CD14-positive monocyte (primary cell): ENCODE measurements at regions not wholly inside any gene's neighbourhood (a gene's known extent, or its start where the extent isn't known, plus 50 kb on each side); places are given as distances from the start of the nearest gene placed in this dataset.

Source experiments
- DNase-seq, 3 donors: peaks; one replicate each; pipeline ENCODE4 v3.0.0-alpha.2; 2011 to 2022
- H2AFZ ChIP-seq: 2 replicates; pipeline ENCODE4 v1.6.0; 2012; ENCODE audit warnings: mild to moderate bottlenecking, low read depth, low read length, inconsistent platforms; ENCODE audit not compliant: insufficient read depth, poor library complexity, severe bottlenecking
- H3K27ac ChIP-seq, 2 donors: 1 replicate in 1 of 2; 2 replicates in 1 of 2; pipeline ENCODE4 v1.5.1; 2012 to 2013; ENCODE audit warnings: low read length in 2 of 2, control low read depth in 1 of 2, inconsistent platforms in 1 of 2, low read depth in 1 of 2, mild to moderate bottlenecking in 1 of 2
- H3K27me3 ChIP-seq, 2 donors: one replicate each; pipeline versions ENCODE4 v1.6.0 to v1.6.1; 2011 to 2013; ENCODE audit warnings: low read length in 2 of 2; ENCODE audit not compliant: control insufficient read depth in 2 of 2, insufficient read depth in 2 of 2
- H3K36me3 ChIP-seq, 2 donors: replicated peaks in 1 of 2; 1 replicate in 1 of 2; 2 replicates in 1 of 2; pipeline versions ENCODE4 v1.5.1 to v1.6.1; 2012 to 2013; ENCODE audit warnings: low read length in 2 of 2, control low read depth in 1 of 2, inconsistent platforms in 1 of 2, mild to moderate bottlenecking in 1 of 2; ENCODE audit not compliant: insufficient read depth in 2 of 2, control insufficient read depth in 1 of 2
- H3K4me1 ChIP-seq, 2 donors: 1 replicate in 1 of 2; 2 replicates in 1 of 2; pipeline versions ENCODE4 v1.5.1 to v1.6.1; 2012 to 2013; ENCODE audit warnings: low read length in 2 of 2, control low read depth in 1 of 2, inconsistent platforms in 1 of 2, mild to moderate bottlenecking in 1 of 2, moderate library complexity in 1 of 2; ENCODE audit not compliant: insufficient read depth in 2 of 2, control insufficient read depth in 1 of 2
- H3K4me2 ChIP-seq: replicated peaks from 2 replicates; pipeline ENCODE3; 2012; ENCODE audit warnings: low read length, moderate library complexity, mild to moderate bottlenecking; ENCODE audit not compliant: poor library complexity, severe bottlenecking; ENCODE audit errors: extremely low read depth
- H3K4me3 ChIP-seq, 3 experiments: fragments of 200-600 bp in 1 of 3; sonication (generic) in 1 of 3; replicated peaks in 1 of 3; 1 replicate in 2 of 3; 2 replicates in 1 of 3; pipeline ENCODE4 v1.5.1; 2011 to 2013; ENCODE audit warnings: low read length in 3 of 3, mild to moderate bottlenecking in 3 of 3, control low read depth in 2 of 3, low read depth in 2 of 3, inconsistent platforms in 1 of 3, moderate library complexity in 1 of 3
- H3K79me2 ChIP-seq: 2 replicates; pipeline ENCODE4 v1.6.0; 2012; ENCODE audit warnings: mild to moderate bottlenecking, control low read depth, inconsistent platforms, low read length, moderate library complexity; ENCODE audit not compliant: insufficient read depth
- H3K9ac ChIP-seq: 2 replicates; pipeline ENCODE4 v1.6.0; 2017; ENCODE audit warnings: low read length, mild to moderate bottlenecking; ENCODE audit not compliant: insufficient read depth, poor library complexity, severe bottlenecking
- H3K9me3 ChIP-seq, 2 donors: replicated peaks in 1 of 2; 1 replicate in 1 of 2; 2 replicates in 1 of 2; pipeline versions ENCODE4 v1.5.1 to v1.6.1; 2012 to 2013; ENCODE audit warnings: low read length in 2 of 2, control low read depth in 1 of 2; ENCODE audit not compliant: control insufficient read depth in 1 of 2, insufficient read depth in 1 of 2
- H4K20me1 ChIP-seq: 2 replicates; pipeline ENCODE4 v1.6.0; 2012; ENCODE audit warnings: mild to moderate bottlenecking, low read length, control low read depth, moderate library complexity; ENCODE audit not compliant: insufficient read depth
- H3K27ac Mint-ChIP-seq, 7 donors: one replicate each; pipeline ENCODE4 v1.8.0; 2020; ENCODE audit warnings: mild to moderate bottlenecking in 7 of 7, mixed read lengths in 7 of 7, moderate library complexity in 6 of 7, inconsistent platforms in 2 of 7
- H3K27me3 Mint-ChIP-seq, 3 donors: one replicate each; pipeline ENCODE4 v1.8.0; 2021 to 2022; ENCODE audit warnings: low read depth in 3 of 3, mild to moderate bottlenecking in 3 of 3, mixed read lengths in 3 of 3, moderate library complexity in 3 of 3, inconsistent platforms in 1 of 3
- H3K36me3 Mint-ChIP-seq, 2 donors: one replicate each; pipeline ENCODE4 v1.8.0; 2020; ENCODE audit warnings: mixed read lengths in 2 of 2, inconsistent platforms in 1 of 2, mild to moderate bottlenecking in 1 of 2
- H3K4me1 Mint-ChIP-seq: one replicate; pipeline ENCODE4 v1.8.0; 2020; ENCODE audit warnings: mild to moderate bottlenecking, mixed read lengths
- H3K4me3 Mint-ChIP-seq, 2 donors: one replicate each; pipeline ENCODE4 v1.8.0; 2020; ENCODE audit warnings: mild to moderate bottlenecking in 2 of 2, mixed read lengths in 2 of 2, moderate library complexity in 1 of 2
- H3K9me3 Mint-ChIP-seq, 7 donors: one replicate each; pipeline ENCODE4 v1.8.0; 2020 to 2022; ENCODE audit warnings: mixed read lengths in 7 of 7, mild to moderate bottlenecking in 6 of 7, moderate library complexity in 6 of 7, inconsistent platforms in 2 of 7
- WGBS: methylation state at CpG from one replicate; pipeline ENCODE4 v1.1.5; 2013; ENCODE audit warnings: missing lambda C conversion rate; ENCODE audit not compliant: insufficient coverage; 5-methylcytosine and 5-hydroxymethylcytosine counted together
- intact Hi-C, 2 donors: fragments of 100-400 bp; cut with micrococcal nuclease; formaldehyde crosslinking; loops; one replicate each; pipeline versions ENCODE4 v1.15.0 to v1.15.1; 2023
- TF ChIP-seq, protein P1 (sequence below): fragments of 200-600 bp; IDR thresholded peaks from one replicate; pipeline ENCODE4 v1.8.0; 2022; ENCODE audit warnings: antibody characterized with exemption, mild to moderate bottlenecking

DNA sequence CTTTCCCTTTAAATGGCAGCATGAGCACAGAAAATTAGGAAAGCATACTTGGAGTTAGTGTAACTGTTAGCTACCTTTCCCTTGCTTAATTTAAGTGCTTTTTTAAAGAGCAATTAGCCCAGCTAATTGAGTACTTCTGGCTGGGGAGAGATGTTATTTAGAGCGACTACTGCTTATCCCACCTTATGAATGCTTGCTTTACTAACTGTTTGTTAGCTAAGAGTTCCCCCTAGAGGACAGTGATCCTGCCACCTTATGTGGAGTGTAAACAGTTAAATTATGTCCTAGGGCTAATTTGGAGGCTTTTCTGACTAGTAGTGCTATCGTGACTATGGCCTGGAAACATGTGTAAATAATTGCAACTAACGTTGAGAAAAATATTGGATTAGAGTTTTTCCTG, 909.4 kb downstream of the FSTL5 start:
- Mint-ChIP-seq H3K4me1 (no peaks in the 10 kb centered on the region), H3K4me3 (no peak overlapping the region), H3K27ac (no peak overlapping the region), H3K27me3 (peaks cover 0 to 3% (median 1%) of the 10 kb centered on the region in 3 donors), H3K9me3 (peaks cover 11 to 24% (median 20%) of the 10 kb centered on the region in 7 donors), H3K36me3 (no peaks in the 10 kb centered on the region)
- TF ChIP-seq, protein P1, sequence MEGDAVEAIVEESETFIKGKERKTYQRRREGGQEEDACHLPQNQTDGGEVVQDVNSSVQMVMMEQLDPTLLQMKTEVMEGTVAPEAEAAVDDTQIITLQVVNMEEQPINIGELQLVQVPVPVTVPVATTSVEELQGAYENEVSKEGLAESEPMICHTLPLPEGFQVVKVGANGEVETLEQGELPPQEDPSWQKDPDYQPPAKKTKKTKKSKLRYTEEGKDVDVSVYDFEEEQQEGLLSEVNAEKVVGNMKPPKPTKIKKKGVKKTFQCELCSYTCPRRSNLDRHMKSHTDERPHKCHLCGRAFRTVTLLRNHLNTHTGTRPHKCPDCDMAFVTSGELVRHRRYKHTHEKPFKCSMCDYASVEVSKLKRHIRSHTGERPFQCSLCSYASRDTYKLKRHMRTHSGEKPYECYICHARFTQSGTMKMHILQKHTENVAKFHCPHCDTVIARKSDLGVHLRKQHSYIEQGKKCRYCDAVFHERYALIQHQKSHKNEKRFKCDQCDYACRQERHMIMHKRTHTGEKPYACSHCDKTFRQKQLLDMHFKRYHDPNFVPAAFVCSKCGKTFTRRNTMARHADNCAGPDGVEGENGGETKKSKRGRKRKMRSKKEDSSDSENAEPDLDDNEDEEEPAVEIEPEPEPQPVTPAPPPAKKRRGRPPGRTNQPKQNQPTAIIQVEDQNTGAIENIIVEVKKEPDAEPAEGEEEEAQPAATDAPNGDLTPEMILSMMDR, result no peak
- 86% methylated on average over 1 of the region's 3 CpGs for WGBS
- Histone ChIP-seq H3K4me1 (no peaks in the 10 kb centered on the region), H3K4me2 (no peak overlapping the region), H3K36me3 (no peaks in the 10 kb centered on the region), H3K4me3 (no peak overlapping the region), H2AFZ (no peak overlapping the region), H3K27ac (no peak overlapping the region), H3K79me2 (no peaks in the 10 kb centered on the region), H3K9ac (no peak overlapping the region), H3K27me3 (no peaks in the 10 kb centered on the region), H3K9me3 (peaks cover 28 to 30% of the 10 kb centered on the region in 2 donors), H4K20me1 (no peaks in the 10 kb centered on the region)
- intact Hi-C loops, result no loop called here
- no peak for DNase-seq

DNA sequence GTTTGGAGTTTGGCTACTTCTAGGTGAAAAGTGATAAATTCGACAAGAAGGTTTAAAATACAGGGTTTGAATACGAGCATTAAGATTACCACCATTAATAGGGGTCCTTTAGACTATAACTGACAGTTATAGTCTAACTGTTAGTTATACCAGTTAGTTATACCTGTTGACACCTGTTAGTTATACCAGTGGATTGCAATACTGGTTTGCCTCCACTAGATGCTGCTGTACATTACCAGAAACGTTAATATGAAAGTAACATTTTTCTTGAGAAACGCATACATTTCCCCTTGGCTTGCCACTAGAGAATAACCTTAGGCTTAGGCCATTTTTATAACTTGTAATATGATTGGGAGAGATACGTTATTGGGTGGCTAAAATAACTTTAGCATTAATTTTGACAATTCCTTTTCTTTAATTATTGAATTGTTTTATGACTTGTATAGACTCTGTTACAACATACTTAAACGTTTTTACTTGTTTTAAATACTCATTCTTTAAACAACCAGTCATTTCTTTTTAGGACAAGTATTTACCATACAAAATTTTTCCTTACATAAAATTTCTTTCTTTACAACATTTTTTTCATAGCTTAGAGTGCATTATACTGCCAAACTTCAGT, 911.2 kb downstream of the FSTL5 start:
- H3K27me3 Mint-ChIP-seq, result peaks cover 0 to 3% (median 1%) of the 10 kb centered on the region in 3 donors
- TF ChIP-seq, protein P1, result peak; percentile 45
- no peak overlapping the region for H3K4me2 ChIP-seq

More for the DNA sequence above, 911.2 kb downstream of the FSTL5 start:
- Histone ChIP-seq H3K27me3 (no peaks in the 10 kb centered on the region), H3K9me3 (peaks cover 30 to 34% of the 10 kb centered on the region in 2 donors), H3K79me2 (no peaks in the 10 kb centered on the region), H3K4me3 (no peak overlapping the region), H3K9ac (no peak overlapping the region), H3K36me3 (no peaks in the 10 kb centered on the region), H3K4me1 (no peaks in the 10 kb centered on the region), H3K27ac (no peak overlapping the region), H4K20me1 (no peaks in the 10 kb centered on the region), H2AFZ (no peak overlapping the region)
- no CpG with 5 or more reads among the region's 6 CpGs for WGBS
- intact Hi-C loops, result no loop called here
- H3K4me1 Mint-ChIP-seq, result no peaks in the 10 kb centered on the region
- H3K36me3 Mint-ChIP-seq, result no peaks in the 10 kb centered on the region
- no peak overlapping the region for H3K4me3 Mint-ChIP-seq
- no peak overlapping the region for H3K27ac Mint-ChIP-seq
- H3K9me3 Mint-ChIP-seq, result peaks cover 13 to 29% (median 20%) of the 10 kb centered on the region in 7 donors
- DNase-seq, result no peak
